IPS DF 6.9 (cell line): ENCODE measurements at regions not wholly inside any gene's neighbourhood (a gene's known extent, or its start where the extent isn't known, plus 50 kb on each side); places are given as distances from the start of the nearest gene placed in this dataset.

Source experiments
- DNase-seq: peaks from one replicate; pipeline ENCODE4 v3.0.0-alpha.2; 2013; ENCODE audit warnings: low read depth, low spot score
- H3K27ac ChIP-seq: one replicate; pipeline ENCODE4 v1.5.1; 2013; ENCODE audit warnings: low read length, control low read depth
- H3K27me3 ChIP-seq: 2 replicates; pipeline ENCODE4 v1.6.1; 2013; ENCODE audit warnings: mild to moderate bottlenecking, low read length; ENCODE audit not compliant: control insufficient read depth, insufficient read depth
- H3K36me3 ChIP-seq: 2 replicates; pipeline ENCODE4 v1.6.1; 2013; ENCODE audit warnings: low read length; ENCODE audit not compliant: control insufficient read depth, insufficient read depth
- H3K4me1 ChIP-seq: 2 replicates; pipeline ENCODE4 v1.6.1; 2013; ENCODE audit warnings: low read length; ENCODE audit not compliant: control insufficient read depth, insufficient read depth
- H3K4me3 ChIP-seq: 2 replicates; pipeline ENCODE4 v1.5.1; 2013; ENCODE audit warnings: mild to moderate bottlenecking, low read length
- H3K9me3 ChIP-seq: 2 replicates; pipeline ENCODE4 v1.6.1; 2013; ENCODE audit warnings: low read length, inconsistent platforms; ENCODE audit not compliant: control insufficient read depth, insufficient read depth
- WGBS: extraction: QIAGEN DNeasy Blood & Tissue Kit; methylation state at CpG from one replicate; pipeline ENCODE4 v1.1.7; 2013; ENCODE audit warnings: mixed read lengths, missing lambda C conversion rate; ENCODE audit not compliant: insufficient read length, insufficient coverage; 5-methylcytosine and 5-hydroxymethylcytosine counted together

DNA sequence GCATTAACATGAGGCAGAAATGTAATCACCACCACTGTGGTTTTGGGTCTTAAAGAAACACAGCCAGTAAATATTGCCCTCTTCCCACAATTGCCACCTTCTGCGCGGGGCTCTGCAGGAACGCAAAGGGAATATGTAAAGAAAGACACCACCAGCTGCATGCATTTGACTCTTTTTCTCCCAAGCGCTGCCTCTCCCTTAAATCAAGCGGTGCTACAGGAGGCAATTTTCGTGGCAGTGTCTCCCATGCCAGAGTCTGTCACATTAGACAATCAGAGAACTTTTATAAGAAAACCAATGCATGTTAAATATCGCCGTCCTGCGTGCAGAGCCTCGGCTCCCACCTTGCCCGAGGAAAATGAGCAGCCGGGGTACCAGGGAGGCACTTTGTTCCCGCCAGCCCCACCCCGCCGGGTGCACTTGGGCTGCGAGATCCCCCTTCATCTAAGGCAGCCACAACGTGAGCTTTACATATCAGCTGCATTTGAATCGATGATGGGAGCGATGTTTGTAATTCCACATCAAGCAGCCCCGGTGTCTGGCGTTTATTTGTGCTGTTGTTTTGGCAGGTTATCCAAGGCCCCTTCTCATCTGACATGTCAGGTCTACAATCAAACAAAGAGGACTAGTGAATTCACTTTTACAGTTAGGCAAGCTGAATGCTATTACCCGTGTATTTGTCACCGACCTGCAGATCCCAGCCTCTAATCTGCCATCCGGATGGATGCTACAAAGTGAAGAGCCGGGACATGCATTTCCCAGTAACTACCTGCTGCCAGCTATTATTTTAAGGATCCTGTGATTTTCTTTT, 72.3 kb upstream of the MGMT start:
- no peaks in the 10 kb centered on the region for H3K36me3 ChIP-seq
- H3K4me3 ChIP-seq: no peak overlapping the region
- no peaks in the 10 kb centered on the region for H3K4me1 ChIP-seq
- no CpG with 5 or more reads among the region's 25 CpGs for WGBS
- no peak for DNase-seq
- H3K27ac ChIP-seq: no peak overlapping the region
- no peaks in the 10 kb centered on the region for H3K9me3 ChIP-seq
- H3K27me3 ChIP-seq: no peaks in the 10 kb centered on the region

DNA sequence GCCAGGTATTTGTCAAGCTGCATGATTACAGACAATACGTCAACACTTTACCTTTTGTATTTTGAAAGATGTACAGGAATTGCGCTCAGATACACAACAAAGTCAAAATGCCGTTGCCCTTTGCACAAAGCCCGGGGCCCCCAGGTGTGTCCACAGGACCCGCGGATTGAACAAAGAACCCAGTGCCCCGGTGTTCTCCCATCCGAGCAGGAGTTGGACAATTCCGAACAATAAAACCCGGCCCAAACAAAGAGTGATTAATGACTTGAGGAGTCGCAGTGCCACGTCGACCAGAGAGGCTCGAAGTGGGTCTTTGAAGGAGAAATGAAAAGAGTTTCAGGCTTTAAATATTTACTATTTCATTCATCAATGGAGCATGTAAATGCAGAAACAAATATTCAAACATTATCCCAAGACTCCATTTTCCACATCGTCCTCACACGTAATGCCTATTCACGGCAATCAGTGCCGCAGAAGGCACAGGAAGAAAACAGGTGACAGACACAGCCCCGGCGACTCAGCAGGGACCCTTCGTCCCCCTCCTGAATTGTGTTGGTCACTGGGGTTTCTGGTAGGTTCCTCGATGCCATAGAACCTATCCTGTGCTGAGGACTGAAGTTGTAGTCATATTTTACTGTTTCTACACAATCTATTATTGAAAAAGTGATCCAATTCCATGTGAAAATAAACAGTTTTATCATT, 70.9 kb upstream of the MGMT start:
- H3K4me3 ChIP-seq: no peak overlapping the region

DNA sequence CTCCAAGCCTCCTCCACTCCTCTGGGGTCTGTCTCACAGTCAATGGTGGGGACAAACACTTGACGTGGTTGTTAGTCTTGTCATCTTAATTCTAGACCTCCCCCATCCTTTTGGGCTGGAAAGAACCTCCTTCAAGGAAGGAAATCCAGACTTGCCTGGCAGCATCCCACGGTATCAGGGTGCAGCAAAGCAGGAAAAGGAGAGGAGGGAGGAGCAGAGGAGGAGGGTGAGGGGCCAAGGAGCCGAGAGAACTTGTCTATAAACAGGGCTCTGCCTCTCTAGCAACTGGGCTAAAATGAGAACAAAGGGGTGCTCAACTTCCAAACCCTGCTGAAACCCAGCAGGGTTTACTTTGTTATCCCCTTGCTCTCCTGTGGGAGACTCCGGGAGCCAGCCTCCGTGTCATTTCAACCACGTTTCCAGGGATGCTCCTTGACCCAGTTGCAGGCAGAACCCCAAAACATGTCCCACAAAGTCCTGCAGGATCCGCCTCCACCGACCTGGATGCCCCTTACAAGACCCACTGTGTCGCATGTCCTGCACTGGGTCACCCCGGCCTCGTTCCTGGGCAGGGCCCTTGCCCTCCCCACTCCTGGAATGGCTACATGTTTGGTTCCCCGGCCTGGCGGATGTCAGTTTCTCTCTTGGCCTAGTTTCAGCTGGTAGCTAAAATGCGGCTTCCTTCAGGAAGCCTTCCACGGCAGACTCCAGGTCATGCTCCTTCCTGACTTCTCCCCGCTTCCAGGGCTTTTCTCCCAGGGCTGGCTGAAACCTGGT, 69.7 kb upstream of the MGMT start:
- no CpG with 5 or more reads among the region's 16 CpGs for WGBS
- no peak overlapping the region for H3K4me3 ChIP-seq
- no peaks in the 10 kb centered on the region for H3K36me3 ChIP-seq
- H3K4me1 ChIP-seq: no peaks in the 10 kb centered on the region
- no peak overlapping the region for H3K27ac ChIP-seq
- no peaks in the 10 kb centered on the region for H3K9me3 ChIP-seq
- no peak for DNase-seq
- no peaks in the 10 kb centered on the region for H3K27me3 ChIP-seq

More for the DNA sequence above, 70.9 kb upstream of the MGMT start:
- Histone ChIP-seq H3K4me1 (no peaks in the 10 kb centered on the region), H3K27me3 (no peaks in the 10 kb centered on the region), H3K9me3 (no peaks in the 10 kb centered on the region), H3K27ac (no peak overlapping the region), H3K36me3 (no peaks in the 10 kb centered on the region)
- WGBS: no CpG with 5 or more reads among the region's 22 CpGs
- DNase-seq: no peak

DNA sequence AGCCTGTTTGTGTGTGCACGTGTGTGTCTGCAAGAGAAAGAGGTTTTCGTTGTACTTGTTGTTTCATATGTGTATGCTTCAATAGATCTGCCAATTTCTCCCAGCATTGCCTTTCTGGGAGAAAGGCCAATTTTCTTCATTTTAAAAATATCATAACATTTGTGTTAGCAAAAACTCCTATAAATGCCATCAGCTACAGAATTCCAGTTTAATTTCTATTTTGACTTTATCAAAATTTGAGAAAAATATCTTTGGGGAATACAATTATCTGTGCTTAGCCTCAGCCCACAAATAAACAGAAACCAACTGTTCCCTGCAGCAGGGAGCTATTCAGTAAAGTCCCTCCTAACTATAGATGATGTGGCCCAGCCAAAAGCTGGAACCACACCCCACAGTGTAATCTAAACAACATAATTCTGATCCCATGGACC, 68.3 kb upstream of the MGMT start:
- WGBS: no CpG with 5 or more reads among the region's 2 CpGs
- no peak for DNase-seq

DNA sequence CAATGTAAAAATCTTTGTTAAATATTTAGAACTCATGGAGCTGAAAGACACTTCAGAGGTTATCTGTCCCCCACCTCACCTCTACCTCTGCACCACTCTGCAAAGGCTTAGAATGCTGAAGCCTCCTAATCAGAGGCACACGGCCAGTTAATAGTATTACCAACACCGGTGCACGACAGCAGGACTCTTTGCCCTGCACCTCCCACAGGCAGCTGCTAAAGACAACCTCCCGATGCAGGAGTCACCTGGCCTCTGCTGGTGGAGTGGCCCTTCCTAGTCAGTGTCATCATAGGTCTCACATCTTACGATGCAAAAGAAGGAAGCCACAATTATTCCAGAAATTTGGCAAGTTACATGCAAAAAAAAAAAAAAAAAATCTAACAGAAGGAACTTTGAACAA, 66.6 kb upstream of the MGMT start:
- Histone ChIP-seq H3K36me3 (no peaks in the 10 kb centered on the region), H3K4me3 (no peak overlapping the region), H3K4me1 (no peaks in the 10 kb centered on the region), H3K27ac (no peak overlapping the region), H3K9me3 (no peaks in the 10 kb centered on the region), H3K27me3 (no peaks in the 10 kb centered on the region)
- no CpG with 5 or more reads among the region's 5 CpGs for WGBS
- DNase-seq: no peak

More for the DNA sequence above, 68.3 kb upstream of the MGMT start:
- Histone ChIP-seq H3K27me3 (no peaks in the 10 kb centered on the region), H3K27ac (no peak overlapping the region), H3K4me1 (no peaks in the 10 kb centered on the region), H3K4me3 (no peak overlapping the region), H3K36me3 (no peaks in the 10 kb centered on the region), H3K9me3 (no peaks in the 10 kb centered on the region)

DNA sequence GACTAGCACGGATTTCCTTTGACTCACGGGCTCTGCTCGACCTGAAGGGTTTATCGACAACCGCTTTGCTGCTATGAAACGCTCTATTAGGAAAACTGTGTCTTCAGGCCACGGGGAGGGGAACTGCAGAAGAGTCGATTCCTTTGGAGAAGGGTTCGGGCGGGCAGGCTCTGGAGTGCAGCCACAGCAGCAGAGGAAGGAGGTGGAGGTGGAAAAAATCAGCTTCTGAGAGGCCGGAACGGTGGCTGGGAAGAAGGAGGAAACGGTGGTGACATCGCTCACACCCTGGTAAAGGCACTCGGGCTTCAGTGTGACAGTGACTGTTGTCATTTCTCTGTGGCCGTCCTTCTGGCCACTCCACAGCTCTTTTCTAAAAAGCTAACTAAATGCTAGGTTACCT, 64.6 kb upstream of the MGMT start:
- H3K36me3 ChIP-seq: no peaks in the 10 kb centered on the region
- H3K9me3 ChIP-seq: no peaks in the 10 kb centered on the region
- DNase-seq: no peak
- no peak overlapping the region for H3K4me3 ChIP-seq
- H3K4me1 ChIP-seq: no peaks in the 10 kb centered on the region
- no peak overlapping the region for H3K27ac ChIP-seq
- no peaks in the 10 kb centered on the region for H3K27me3 ChIP-seq
- WGBS: no CpG with 5 or more reads among the region's 16 CpGs

DNA sequence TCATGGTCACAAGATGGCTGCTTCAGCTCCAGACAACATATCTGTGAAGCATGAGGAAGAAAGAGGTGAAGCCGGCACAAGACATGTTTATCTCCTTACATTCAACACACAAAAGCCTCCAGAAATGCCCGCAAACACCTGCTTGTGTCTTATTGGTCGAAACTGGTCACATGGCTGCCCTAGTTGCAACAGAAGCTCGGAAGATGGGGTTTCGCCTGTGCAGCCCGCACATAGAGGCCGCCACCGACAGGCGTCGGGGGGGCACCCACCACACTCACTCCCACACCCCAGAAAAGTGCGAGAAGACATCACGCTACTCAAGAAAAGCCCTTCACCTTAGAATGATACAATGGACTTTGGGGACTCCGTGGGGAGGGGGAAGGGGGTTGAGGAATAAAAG, 63.0 kb upstream of the MGMT start:
- H3K27me3 ChIP-seq: no peaks in the 10 kb centered on the region
- no peak overlapping the region for H3K27ac ChIP-seq
- no CpG with 5 or more reads among the region's 13 CpGs for WGBS
- DNase-seq: no peak
- H3K4me3 ChIP-seq: no peak overlapping the region
- no peaks in the 10 kb centered on the region for H3K4me1 ChIP-seq
- no peaks in the 10 kb centered on the region for H3K36me3 ChIP-seq
- no peaks in the 10 kb centered on the region for H3K9me3 ChIP-seq

DNA sequence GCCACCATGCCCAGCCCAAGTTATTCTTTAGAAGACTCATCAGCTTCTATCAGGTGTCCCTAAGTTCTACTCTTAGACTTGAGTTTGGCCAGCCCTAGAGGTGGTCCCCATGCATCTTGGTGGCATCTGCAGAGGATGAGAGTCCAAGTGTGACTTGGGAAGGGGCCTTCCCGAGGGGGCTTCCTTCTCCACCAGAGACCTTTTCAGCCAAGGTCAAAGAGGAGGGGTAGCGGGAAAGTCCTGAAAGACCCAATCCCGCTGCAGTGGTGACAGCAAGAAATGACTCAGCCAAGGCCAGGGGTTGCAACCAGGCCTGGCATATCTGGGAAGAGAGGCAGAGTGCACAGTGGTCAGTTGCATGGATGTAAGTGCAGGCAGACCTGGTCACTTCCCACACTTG, 61.7 kb upstream of the MGMT start:
- H3K9me3 ChIP-seq: no peaks in the 10 kb centered on the region
- DNase-seq: no peak
- no peaks in the 10 kb centered on the region for H3K27me3 ChIP-seq
- H3K27ac ChIP-seq: no peak overlapping the region
- no peak overlapping the region for H3K4me3 ChIP-seq
- no CpG with 5 or more reads among the region's 3 CpGs for WGBS
- no peaks in the 10 kb centered on the region for H3K36me3 ChIP-seq
- H3K4me1 ChIP-seq: no peaks in the 10 kb centered on the region

DNA sequence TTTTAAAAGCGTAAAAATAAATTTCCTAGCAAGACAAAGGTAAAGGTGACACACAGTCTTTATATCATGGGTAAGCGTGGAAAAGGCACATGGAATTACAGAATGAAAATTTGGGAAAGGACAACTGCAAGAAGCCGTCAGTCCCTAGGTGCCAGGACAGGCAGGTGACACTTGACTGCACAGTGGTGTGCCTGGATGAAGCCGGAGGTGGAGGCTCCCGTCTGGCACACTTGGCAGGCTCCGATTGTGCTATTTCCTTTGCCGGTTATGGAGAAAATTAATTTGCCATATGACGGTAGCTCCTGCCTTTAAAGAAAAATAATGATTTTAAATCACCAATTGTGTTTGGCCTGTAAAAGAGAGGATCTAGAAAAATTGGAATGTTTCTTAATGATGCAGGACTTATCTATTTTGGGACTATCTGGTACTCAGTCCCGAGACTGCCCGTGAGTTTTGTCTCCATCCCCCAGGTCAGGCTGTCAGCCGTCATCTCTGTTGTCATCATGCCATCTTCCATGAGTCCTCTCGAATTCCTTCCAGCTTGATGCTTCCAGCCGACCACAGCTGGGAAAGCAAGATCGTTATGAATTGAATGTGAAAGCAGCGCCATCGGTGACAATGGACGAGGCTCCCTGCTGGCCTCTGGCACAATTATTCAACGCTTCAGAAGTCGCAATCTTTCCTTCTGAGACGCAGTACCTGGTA, 56.2 kb upstream of the MGMT start:
- DNase-seq: no peak
- H3K9me3 ChIP-seq: no peaks in the 10 kb centered on the region
- no CpG with 5 or more reads among the region's 20 CpGs for WGBS
- no peaks in the 10 kb centered on the region for H3K4me1 ChIP-seq
- H3K4me3 ChIP-seq: no peak overlapping the region
- H3K27me3 ChIP-seq: no peaks in the 10 kb centered on the region
- no peaks in the 10 kb centered on the region for H3K36me3 ChIP-seq
- no peak overlapping the region for H3K27ac ChIP-seq

DNA sequence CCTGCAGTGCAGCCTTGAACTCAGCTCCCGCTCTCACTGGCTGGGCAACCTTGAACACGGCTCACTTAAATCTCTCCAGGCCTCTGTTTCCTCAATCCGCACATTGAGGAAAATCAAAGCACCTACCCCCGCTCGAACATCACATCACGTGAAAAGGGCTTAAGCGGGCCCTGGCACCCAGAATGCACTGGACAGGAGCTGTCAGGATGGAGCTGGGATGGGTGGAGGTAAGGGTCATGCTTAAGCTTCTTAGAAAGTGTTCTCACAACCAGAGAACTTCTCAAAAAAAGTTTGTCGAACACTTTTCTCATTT, 55.7 kb upstream of the MGMT start:
- Histone ChIP-seq H3K27me3 (no peaks in the 10 kb centered on the region), H3K9me3 (no peaks in the 10 kb centered on the region), H3K4me1 (no peaks in the 10 kb centered on the region), H3K27ac (no peak overlapping the region), H3K36me3 (no peaks in the 10 kb centered on the region), H3K4me3 (no peak overlapping the region)
- WGBS: no CpG with 5 or more reads among the region's 8 CpGs
- no peak for DNase-seq
